Cardiac fibroblast (primary cell): ENCODE measurements at regions not wholly inside any gene's neighbourhood (a gene's known extent, or its start where the extent isn't known, plus 50 kb on each side); places are given as distances from the start of the nearest gene placed in this dataset.
A peak's percentile ranks its signal among the peaks of the same experiment; 100 is the strongest.

Experiments used
- DNase-seq, 2 donors: peaks; one replicate each; pipeline versions ENCODE4 v3.0.0 to v3.0.0-alpha.2; 2010; ENCODE audit warnings: low read depth in 2 of 2
- H3K4me3 ChIP-seq, 2 donors: replicated peaks in 1 of 2; 1 replicate in 1 of 2; 2 replicates in 1 of 2; pipeline ENCODE4 v1.5.1; 2011; ENCODE audit warnings: low read depth in 2 of 2, low read length in 2 of 2, mild to moderate bottlenecking in 2 of 2, moderate library complexity in 1 of 2
- TF ChIP-seq, protein P1 (sequence below): IDR thresholded peaks from one replicate; pipeline ENCODE4 v1.5.1; 2011; ENCODE audit warnings: low read depth, mild to moderate bottlenecking, low read length, inconsistent platforms

DNA sequence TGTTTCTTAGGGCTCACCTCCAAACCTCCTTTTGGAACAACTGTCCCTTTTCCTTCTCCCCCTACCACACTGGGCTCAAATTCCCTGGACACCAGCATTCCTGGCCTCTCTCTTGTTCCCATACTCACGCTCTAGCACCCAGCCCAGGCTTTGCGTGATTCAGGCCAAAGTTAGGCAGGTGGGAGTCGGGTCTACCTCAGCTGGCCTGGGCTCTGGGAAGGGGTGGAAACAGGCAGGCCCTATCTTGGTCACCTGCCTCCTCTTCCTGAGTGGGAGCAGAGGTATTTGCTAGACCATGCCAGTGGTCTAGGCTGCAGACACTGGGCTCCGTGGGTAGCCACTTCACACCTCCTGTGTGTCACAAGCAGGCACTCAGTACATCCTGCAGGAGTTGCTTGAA lies 211.1 kb upstream of the MAMLD1 start:
- TF ChIP-seq, protein P1, sequence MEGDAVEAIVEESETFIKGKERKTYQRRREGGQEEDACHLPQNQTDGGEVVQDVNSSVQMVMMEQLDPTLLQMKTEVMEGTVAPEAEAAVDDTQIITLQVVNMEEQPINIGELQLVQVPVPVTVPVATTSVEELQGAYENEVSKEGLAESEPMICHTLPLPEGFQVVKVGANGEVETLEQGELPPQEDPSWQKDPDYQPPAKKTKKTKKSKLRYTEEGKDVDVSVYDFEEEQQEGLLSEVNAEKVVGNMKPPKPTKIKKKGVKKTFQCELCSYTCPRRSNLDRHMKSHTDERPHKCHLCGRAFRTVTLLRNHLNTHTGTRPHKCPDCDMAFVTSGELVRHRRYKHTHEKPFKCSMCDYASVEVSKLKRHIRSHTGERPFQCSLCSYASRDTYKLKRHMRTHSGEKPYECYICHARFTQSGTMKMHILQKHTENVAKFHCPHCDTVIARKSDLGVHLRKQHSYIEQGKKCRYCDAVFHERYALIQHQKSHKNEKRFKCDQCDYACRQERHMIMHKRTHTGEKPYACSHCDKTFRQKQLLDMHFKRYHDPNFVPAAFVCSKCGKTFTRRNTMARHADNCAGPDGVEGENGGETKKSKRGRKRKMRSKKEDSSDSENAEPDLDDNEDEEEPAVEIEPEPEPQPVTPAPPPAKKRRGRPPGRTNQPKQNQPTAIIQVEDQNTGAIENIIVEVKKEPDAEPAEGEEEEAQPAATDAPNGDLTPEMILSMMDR = no peak
- DNase-seq = no peak
- no peak overlapping the region for H3K4me3 ChIP-seq

DNA sequence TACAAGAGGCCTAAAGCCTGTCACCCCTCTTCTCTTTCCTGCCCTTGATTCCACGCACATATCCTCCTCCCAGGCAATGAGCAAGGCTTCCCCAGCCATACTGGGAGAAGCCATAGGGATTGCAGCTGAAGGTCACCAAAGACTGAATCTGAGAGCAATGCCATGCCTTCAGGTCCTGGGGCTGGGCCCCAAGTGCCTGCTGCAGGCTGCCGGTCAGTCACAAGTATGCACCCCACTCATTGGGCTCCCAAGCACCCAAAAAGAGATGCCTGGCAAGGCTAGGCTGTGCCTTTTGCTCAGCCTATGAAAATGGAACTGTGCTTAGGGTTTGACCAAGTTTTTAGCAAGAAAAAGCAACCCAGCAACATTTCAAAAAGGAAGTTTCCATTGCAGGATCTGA lies 210.6 kb upstream of the MAMLD1 start:
- H3K4me3 ChIP-seq = no peak overlapping the region
- DNase-seq = no peak
- TF ChIP-seq, protein P1 = no peak

DNA sequence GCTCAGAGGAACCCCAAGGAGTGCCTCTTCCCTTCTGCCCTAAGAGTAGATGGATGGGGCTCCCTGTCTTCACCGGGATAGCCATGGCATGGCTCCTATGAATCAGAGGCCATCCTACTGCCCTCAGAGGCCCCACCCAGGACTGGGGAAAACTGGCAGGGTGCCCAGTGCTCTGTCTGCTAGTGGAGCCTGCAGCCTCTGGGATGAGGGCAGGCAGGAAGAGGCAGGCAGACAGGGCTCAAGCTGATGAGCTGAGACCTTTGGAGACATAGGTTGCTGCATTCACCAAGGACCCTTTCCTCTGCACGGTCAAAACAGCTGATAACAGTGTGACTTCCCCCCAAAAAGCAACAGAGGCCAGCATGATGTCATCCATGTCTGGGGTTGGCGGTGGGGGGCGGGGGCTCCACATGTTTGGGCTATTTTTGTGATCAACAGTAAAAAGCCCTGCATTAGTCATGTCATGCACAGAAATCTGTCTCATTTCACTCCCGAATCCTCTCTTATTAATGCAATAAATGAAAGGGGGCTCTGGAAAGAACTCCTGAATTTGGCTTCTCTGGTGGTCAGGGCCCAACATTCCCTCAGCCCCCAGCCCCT lies 207.6 kb upstream of the MAMLD1 start:
- DNase-seq = peak; percentile 67 to 68
- no peak overlapping the region for H3K4me3 ChIP-seq
- TF ChIP-seq, protein P1 = no peak

DNA sequence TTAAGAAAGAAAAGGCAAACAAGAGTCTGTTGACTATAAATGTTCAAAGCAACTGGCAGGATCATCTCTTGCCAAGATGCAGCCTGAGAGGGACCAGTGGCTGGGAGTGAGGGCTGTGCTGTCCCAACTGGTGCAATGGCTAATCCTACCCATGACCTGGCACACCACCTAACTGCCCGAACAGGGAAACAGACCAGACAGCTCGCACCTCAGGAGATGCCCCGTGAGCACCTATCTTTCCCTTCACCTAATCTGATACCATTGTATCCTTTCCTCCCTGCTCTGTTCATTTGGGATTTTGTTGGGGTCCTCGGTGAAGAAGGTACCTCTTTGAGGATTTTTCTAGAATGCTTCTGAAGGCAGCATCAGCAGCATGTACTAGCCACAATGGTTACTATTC lies 206.5 kb upstream of the MAMLD1 start:
- TF ChIP-seq, protein P1 = no peak
- no peak overlapping the region for H3K4me3 ChIP-seq
- DNase-seq = no peak

DNA sequence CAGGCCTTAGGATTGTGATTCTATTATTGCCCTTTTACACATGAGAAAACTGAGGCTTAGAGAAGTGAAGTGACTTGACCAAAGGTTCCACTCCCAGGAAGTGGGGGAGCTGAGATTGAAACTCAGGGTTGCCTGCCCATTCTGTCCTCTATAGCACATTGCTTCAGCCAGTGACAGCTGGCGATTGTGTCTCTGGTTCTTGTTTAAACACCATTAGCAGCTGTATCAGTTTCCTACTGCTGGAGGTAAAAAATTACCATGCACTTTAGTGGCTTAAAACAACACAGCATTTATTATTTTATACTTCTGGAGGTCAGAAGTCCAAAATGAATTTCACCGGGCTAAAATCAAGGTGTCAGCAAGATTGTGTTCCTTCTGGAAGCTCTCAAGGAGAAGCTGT lies 205.8 kb upstream of the MAMLD1 start:
- TF ChIP-seq, protein P1 = no peak
- no peak overlapping the region for H3K4me3 ChIP-seq
- DNase-seq = no peak

DNA sequence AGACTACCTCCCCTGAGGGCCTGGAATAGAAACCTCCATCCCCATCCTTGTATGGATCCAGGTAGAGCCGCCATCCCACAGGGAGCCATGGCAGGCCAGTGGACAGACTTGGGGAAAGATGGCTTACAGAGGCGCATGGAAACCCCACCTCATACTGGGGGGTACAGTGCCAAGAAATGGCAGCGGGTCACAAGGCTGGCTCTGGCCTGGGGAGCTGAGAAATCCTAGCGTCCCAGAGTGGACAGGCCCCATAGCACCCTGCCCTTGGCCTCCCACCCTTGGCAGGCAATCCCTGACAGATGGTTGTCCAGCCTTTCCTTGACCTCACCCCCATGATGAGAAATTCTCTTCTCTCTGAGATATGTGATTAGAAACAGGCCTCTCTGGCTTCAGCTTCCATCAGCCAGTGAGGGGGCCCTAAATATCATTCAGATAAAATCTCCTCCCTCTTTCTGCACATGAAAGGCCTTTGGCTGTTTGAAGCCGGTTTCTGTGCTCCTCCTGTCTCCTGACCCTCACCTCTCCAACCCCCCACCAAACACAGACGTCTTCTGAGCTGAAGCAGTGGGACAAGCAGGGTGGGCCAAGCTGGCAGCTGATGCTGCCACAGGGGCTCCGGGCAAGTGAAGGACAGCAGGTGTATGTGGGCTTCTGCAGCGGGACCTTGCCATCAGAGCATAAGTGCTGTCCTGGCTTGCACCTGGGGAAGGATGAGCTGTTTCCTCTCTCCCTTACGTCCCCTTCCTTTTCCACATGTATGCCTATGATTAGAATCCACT lies 204.4 kb upstream of the MAMLD1 start:
- TF ChIP-seq, protein P1 = no peak
- no peak for DNase-seq
- no peak overlapping the region for H3K4me3 ChIP-seq
